ENCODE measurements at regions not wholly inside any gene's neighbourhood (a gene's known extent, or its start where the extent isn't known, plus 50 kb on each side); places are given as distances from the start of the nearest gene placed in this dataset.

- Mint-ChIP-seq H3K36me3 (no peaks in the 10 kb centered on the region), H3K27me3 (no peaks in the 10 kb centered on the region), H3K4me1 (no peaks in the 10 kb centered on the region), H3K9me3 (no peaks in the 10 kb centered on the region), H3K27ac (no peak overlapping the region), H3K4me3 (no peak overlapping the region)
- no peak for DNase-seq
Observed at GRCh38 chr19:31598730-31599238, 249.5 kb upstream of the TSHZ3 start.

- no peak for DNase-seq
- Mint-ChIP-seq H3K4me1 (no peaks in the 10 kb centered on the region), H3K9me3 (no peaks in the 10 kb centered on the region), H3K36me3 (no peaks in the 10 kb centered on the region), H3K27me3 (no peaks in the 10 kb centered on the region), H3K4me3 (no peak overlapping the region), H3K27ac (no peak overlapping the region)
Observed at GRCh38 chr19:31600731-31601295, 251.6 kb upstream of the TSHZ3 start.

- Mint-ChIP-seq H3K36me3 (no peaks in the 10 kb centered on the region), H3K27ac (no peak overlapping the region), H3K9me3 (no peaks in the 10 kb centered on the region), H3K27me3 (no peaks in the 10 kb centered on the region), H3K4me1 (no peaks in the 10 kb centered on the region), H3K4me3 (no peak overlapping the region)
- DNase-seq, result no peak
Observed at GRCh38 chr19:31601855-31602254, 252.6 kb upstream of the TSHZ3 start.

- Mint-ChIP-seq H3K27ac (no peak overlapping the region), H3K4me3 (no peak overlapping the region), H3K4me1 (no peaks in the 10 kb centered on the region), H3K36me3 (no peaks in the 10 kb centered on the region), H3K9me3 (no peaks in the 10 kb centered on the region), H3K27me3 (no peaks in the 10 kb centered on the region)
- no peak for DNase-seq
Observed at GRCh38 chr19:31602548-31602947, 253.3 kb upstream of the TSHZ3 start.

GRCh38 chr19:31604493-31605040 is 255.3 kb upstream of the TSHZ3 start:
- H3K4me1 Mint-ChIP-seq, result no peaks in the 10 kb centered on the region
- no peaks in the 10 kb centered on the region for H3K27me3 Mint-ChIP-seq
- no peak for DNase-seq
- H3K27ac Mint-ChIP-seq, result no peak overlapping the region
- no peaks in the 10 kb centered on the region for H3K36me3 Mint-ChIP-seq
- no peaks in the 10 kb centered on the region for H3K9me3 Mint-ChIP-seq
- H3K4me3 Mint-ChIP-seq, result no peak overlapping the region

GRCh38 chr19:31610018-31610417 is 260.8 kb upstream of the TSHZ3 start:
- no peak overlapping the region for H3K4me3 Mint-ChIP-seq
- no peaks in the 10 kb centered on the region for H3K36me3 Mint-ChIP-seq
- H3K27ac Mint-ChIP-seq, result no peak overlapping the region
- H3K4me1 Mint-ChIP-seq, result no peaks in the 10 kb centered on the region
- H3K27me3 Mint-ChIP-seq, result no peaks in the 10 kb centered on the region
- H3K9me3 Mint-ChIP-seq, result no peaks in the 10 kb centered on the region
- DNase-seq, result no peak

GRCh38 chr19:31611046-31611877 is 262.0 kb upstream of the TSHZ3 start:
- H3K4me3 Mint-ChIP-seq, result no peak overlapping the region
- H3K27me3 Mint-ChIP-seq, result no peaks in the 10 kb centered on the region
- H3K27ac Mint-ChIP-seq, result no peak overlapping the region
- H3K4me1 Mint-ChIP-seq, result no peaks in the 10 kb centered on the region
- no peak for DNase-seq
- no peaks in the 10 kb centered on the region for H3K9me3 Mint-ChIP-seq
- H3K36me3 Mint-ChIP-seq, result no peaks in the 10 kb centered on the region

- Mint-ChIP-seq H3K4me1 (no peaks in the 10 kb centered on the region), H3K27me3 (no peaks in the 10 kb centered on the region), H3K9me3 (no peaks in the 10 kb centered on the region), H3K4me3 (no peak overlapping the region), H3K36me3 (no peaks in the 10 kb centered on the region), H3K27ac (no peak overlapping the region)
- no peak for DNase-seq
Observed at GRCh38 chr19:31612873-31613272, 263.6 kb upstream of the TSHZ3 start.

GRCh38 chr19:31613683-31614219 is 264.5 kb upstream of the TSHZ3 start:
- H3K27me3 Mint-ChIP-seq, result no peaks in the 10 kb centered on the region
- no peak overlapping the region for H3K4me3 Mint-ChIP-seq
- H3K36me3 Mint-ChIP-seq, result no peaks in the 10 kb centered on the region
- H3K4me1 Mint-ChIP-seq, result no peaks in the 10 kb centered on the region
- no peaks in the 10 kb centered on the region for H3K9me3 Mint-ChIP-seq
- H3K27ac Mint-ChIP-seq, result no peak overlapping the region
- DNase-seq, result no peak

GRCh38 chr19:31616031-31616430 is 266.8 kb upstream of the TSHZ3 start:
- no peak overlapping the region for H3K27ac Mint-ChIP-seq
- DNase-seq, result no peak
- no peak overlapping the region for H3K4me3 Mint-ChIP-seq
- no peaks in the 10 kb centered on the region for H3K36me3 Mint-ChIP-seq
- no peaks in the 10 kb centered on the region for H3K9me3 Mint-ChIP-seq
- peaks cover 4% of the 10 kb centered on the region for H3K27me3 Mint-ChIP-seq
- no peaks in the 10 kb centered on the region for H3K4me1 Mint-ChIP-seq

GRCh38 chr19:31617010-31617585 is 267.9 kb upstream of the TSHZ3 start:
- no peak for DNase-seq
- Mint-ChIP-seq H3K4me1 (no peaks in the 10 kb centered on the region), H3K9me3 (no peaks in the 10 kb centered on the region), H3K27me3 (peaks cover 4% of the 10 kb centered on the region), H3K36me3 (no peaks in the 10 kb centered on the region), H3K27ac (no peak overlapping the region), H3K4me3 (no peak overlapping the region)

GRCh38 chr19:31625056-31625455 is 275.8 kb upstream of the TSHZ3 start:
- no peaks in the 10 kb centered on the region for H3K9me3 Mint-ChIP-seq
- H3K4me3 Mint-ChIP-seq, result no peak overlapping the region
- no peaks in the 10 kb centered on the region for H3K4me1 Mint-ChIP-seq

GRCh38 chr19:31625575-31625974 is 276.3 kb upstream of the TSHZ3 start:
- H3K9me3 Mint-ChIP-seq, result no peaks in the 10 kb centered on the region
- no peak for DNase-seq
- H3K4me1 Mint-ChIP-seq, result no peaks in the 10 kb centered on the region
- no peak overlapping the region for H3K4me3 Mint-ChIP-seq
- no peaks in the 10 kb centered on the region for H3K36me3 Mint-ChIP-seq
- H3K27me3 Mint-ChIP-seq, result peaks cover under 1% of the 10 kb centered on the region
- H3K27ac Mint-ChIP-seq, result no peak overlapping the region

More at GRCh38 chr19:31625056-31625455, 275.8 kb upstream of the TSHZ3 start:
- Mint-ChIP-seq H3K36me3 (no peaks in the 10 kb centered on the region), H3K27ac (no peak overlapping the region), H3K27me3 (peaks cover 4% of the 10 kb centered on the region)
- no peak for DNase-seq

GRCh38 chr19:31626941-31627340 is 277.7 kb upstream of the TSHZ3 start:
- H3K9me3 Mint-ChIP-seq, result no peaks in the 10 kb centered on the region
- no peaks in the 10 kb centered on the region for H3K36me3 Mint-ChIP-seq
- H3K27me3 Mint-ChIP-seq, result no peaks in the 10 kb centered on the region
- no peak for DNase-seq
- no peaks in the 10 kb centered on the region for H3K4me1 Mint-ChIP-seq
- no peak overlapping the region for H3K4me3 Mint-ChIP-seq
- no peak overlapping the region for H3K27ac Mint-ChIP-seq

GRCh38 chr19:31627620-31628365 is 278.6 kb upstream of the TSHZ3 start:
- Mint-ChIP-seq H3K9me3 (no peaks in the 10 kb centered on the region), H3K4me3 (no peak overlapping the region), H3K4me1 (no peaks in the 10 kb centered on the region), H3K36me3 (no peaks in the 10 kb centered on the region), H3K27me3 (no peaks in the 10 kb centered on the region), H3K27ac (no peak overlapping the region)
- no peak for DNase-seq
